Left renal pelvis (tissue), 4 donors: ENCODE measurements at regions not wholly inside any gene's neighbourhood (a gene's known extent, or its start where the extent isn't known, plus 50 kb on each side); places are given as distances from the start of the nearest gene placed in this dataset.

ENCODE experiments used
- DNase-seq, 4 donors: peaks; one replicate each; pipeline ENCODE4 v3.0.0-alpha.2; 2013; ENCODE audit warnings: low read depth in 4 of 4, low spot score in 3 of 4

DNA sequence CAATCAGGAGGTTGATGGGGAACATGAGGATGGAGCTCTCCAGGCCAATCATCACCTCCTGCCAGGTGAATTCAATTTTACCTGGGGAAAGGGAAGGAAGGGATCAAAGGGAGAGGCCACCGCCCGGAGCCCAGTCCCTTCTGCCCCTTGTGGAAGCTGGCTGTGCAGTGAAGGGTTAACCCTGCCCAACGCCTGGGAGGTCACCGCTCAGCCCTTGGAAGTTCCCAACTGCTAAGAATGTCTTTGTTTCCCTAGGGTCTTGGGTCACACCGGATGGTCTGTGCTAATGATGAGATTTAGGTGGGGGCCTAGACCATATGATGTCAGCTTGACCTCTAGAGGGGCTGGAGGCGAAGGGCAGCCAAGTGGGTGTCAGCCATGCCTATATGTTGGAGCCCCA, 52.1 kb upstream of the GCSH start:
- DNase-seq: no peak
